ENCODE measurements at regions not wholly inside any gene's neighbourhood (a gene's known extent, or its start where the extent isn't known, plus 50 kb on each side); places are given as distances from the start of the nearest gene placed in this dataset.

GRCh38 chr2:121019071-121019470 is 265.9 kb downstream of the TFCP2L1 start:
- H3K9me3 Mint-ChIP-seq = peaks cover 0 to 7% (median 3%) of the 10 kb centered on the region in 11 donors
- no peak overlapping the region for H3K27ac ChIP-seq (ENCODE audit: low read depth, low read length)
- no peak overlapping the region for H3K4me3 Mint-ChIP-seq
- DNase-seq (no peak), ATAC-seq (no peak)
- ChIA-PET CTCF (no interaction called here), POLR2A (no interaction called here)
- no peak overlapping the region for H3K27ac Mint-ChIP-seq
- no peaks in the 10 kb centered on the region for H3K4me1 Mint-ChIP-seq
- H3K36me3 Mint-ChIP-seq = peaks cover 0 to 5% (median 0%) of the 10 kb centered on the region in 5 donors
- no peak overlapping the region for H3K4me3 ChIP-seq (ENCODE audit: low read length)
- H3K27me3 Mint-ChIP-seq = peaks cover 2 to 23% (median 14%) of the 10 kb centered on the region in 5 donors
- intact Hi-C loops (cut with micrococcal nuclease) = no loop called here
- no peaks in the 10 kb centered on the region for H3K36me3 ChIP-seq (ENCODE audit: control insufficient read depth in 2 of 3, insufficient read depth in 3 of 3, low read length in 3 of 3)
- no peaks in the 10 kb centered on the region for H3K9me3 ChIP-seq (ENCODE audit: control insufficient read depth in 2 of 3, low read length in 3 of 3)
- H3K27me3 ChIP-seq (ENCODE audit: control insufficient read depth in 2 of 2, insufficient read depth in 2 of 2, low read length in 2 of 2) = no peaks in the 10 kb centered on the region
- no peaks in the 10 kb centered on the region for H3K4me1 ChIP-seq (ENCODE audit: control insufficient read depth in 2 of 2, insufficient read depth in 2 of 2, low read length in 2 of 2)

GRCh38 chr2:121019756-121020155 is 265.2 kb downstream of the TFCP2L1 start:
- Mint-ChIP-seq H3K27me3 (peaks cover 2 to 22% (median 14%) of the 10 kb centered on the region in 5 donors), H3K4me1 (no peaks in the 10 kb centered on the region), H3K36me3 (peaks cover 0 to 5% (median 0%) of the 10 kb centered on the region in 5 donors), H3K27ac (no peak overlapping the region), H3K9me3 (peaks cover 0 to 6% (median 3%) of the 10 kb centered on the region in 11 donors), H3K4me3 (no peak overlapping the region)
- Histone ChIP-seq H3K36me3 (ENCODE audit: control insufficient read depth in 2 of 3, insufficient read depth in 3 of 3, low read length in 3 of 3) (no peaks in the 10 kb centered on the region), H3K27me3 (ENCODE audit: control insufficient read depth in 2 of 2, insufficient read depth in 2 of 2, low read length in 2 of 2) (no peaks in the 10 kb centered on the region), H3K4me1 (ENCODE audit: control insufficient read depth in 2 of 2, insufficient read depth in 2 of 2, low read length in 2 of 2) (no peaks in the 10 kb centered on the region), H3K4me3 (ENCODE audit: low read length) (no peak overlapping the region), H3K9me3 (ENCODE audit: control insufficient read depth in 2 of 3, low read length in 3 of 3) (no peaks in the 10 kb centered on the region), H3K27ac (ENCODE audit: low read depth, low read length) (no peak overlapping the region)
- ChIA-PET CTCF (no interaction called here), POLR2A (no interaction called here)
- ATAC-seq = no peak
- intact Hi-C loops (cut with micrococcal nuclease) = no loop called here
- no peak for DNase-seq

- intact Hi-C loops (cut with micrococcal nuclease) = no loop called here
- H3K27ac Mint-ChIP-seq = no peak overlapping the region
- peaks cover 0 to 9% (median 4%) of the 10 kb centered on the region in 11 donors for H3K9me3 Mint-ChIP-seq
- H3K36me3 Mint-ChIP-seq = peaks cover 0 to 5% (median 0%) of the 10 kb centered on the region in 5 donors
- H3K4me1 Mint-ChIP-seq = no peaks in the 10 kb centered on the region
- ChIA-PET POLR2A (no interaction called here), CTCF (no interaction called here)
- Histone ChIP-seq H3K9me3 (ENCODE audit: control insufficient read depth in 2 of 3, low read length in 3 of 3) (no peaks in the 10 kb centered on the region), H3K36me3 (ENCODE audit: control insufficient read depth in 2 of 3, insufficient read depth in 3 of 3, low read length in 3 of 3) (no peaks in the 10 kb centered on the region), H3K4me1 (ENCODE audit: control insufficient read depth in 2 of 2, insufficient read depth in 2 of 2, low read length in 2 of 2) (no peaks in the 10 kb centered on the region), H3K27me3 (ENCODE audit: control insufficient read depth in 2 of 2, insufficient read depth in 2 of 2, low read length in 2 of 2) (no peaks in the 10 kb centered on the region), H3K27ac (ENCODE audit: low read depth, low read length) (no peak overlapping the region), H3K4me3 (ENCODE audit: low read length) (no peak overlapping the region)
- DNase-seq (no peak), ATAC-seq (no peak)
- no peak overlapping the region for H3K4me3 Mint-ChIP-seq
- H3K27me3 Mint-ChIP-seq = peaks cover 2 to 22% (median 14%) of the 10 kb centered on the region in 5 donors
Measured at GRCh38 chr2:121021685-121022084, 263.3 kb downstream of the TFCP2L1 start.

GRCh38 chr2:121028577-121028976 is 256.4 kb downstream of the TFCP2L1 start:
- no peak for ATAC-seq
- intact Hi-C loops (cut with micrococcal nuclease) = no loop called here
- H3K27ac ChIP-seq (ENCODE audit: low read depth, low read length) = no peak overlapping the region
- H3K4me3 Mint-ChIP-seq = no peak overlapping the region
- ChIA-PET CTCF (no interaction called here), POLR2A (no interaction called here)
- no peak for DNase-seq
- H3K9me3 Mint-ChIP-seq = peaks cover 0 to 9% (median 5%) of the 10 kb centered on the region in 11 donors
- no peaks in the 10 kb centered on the region for H3K4me1 Mint-ChIP-seq
- peaks cover 3 to 15% (median 10%) of the 10 kb centered on the region in 5 donors for H3K27me3 Mint-ChIP-seq
- H3K36me3 Mint-ChIP-seq = no peaks in the 10 kb centered on the region
- H3K36me3 ChIP-seq (ENCODE audit: control insufficient read depth in 2 of 3, insufficient read depth in 3 of 3, low read length in 3 of 3) = no peaks in the 10 kb centered on the region
- no peak overlapping the region for H3K27ac Mint-ChIP-seq
- no peak overlapping the region for H3K4me3 ChIP-seq (ENCODE audit: low read length)
- H3K27me3 ChIP-seq (ENCODE audit: control insufficient read depth in 2 of 2, insufficient read depth in 2 of 2, low read length in 2 of 2) = no peaks in the 10 kb centered on the region
- H3K9me3 ChIP-seq (ENCODE audit: control insufficient read depth in 2 of 3, low read length in 3 of 3) = no peaks in the 10 kb centered on the region
- no peaks in the 10 kb centered on the region for H3K4me1 ChIP-seq (ENCODE audit: control insufficient read depth in 2 of 2, insufficient read depth in 2 of 2, low read length in 2 of 2)

- ATAC-seq (no peak), DNase-seq (no peak)
- no peaks in the 10 kb centered on the region for H3K27me3 ChIP-seq (ENCODE audit: control insufficient read depth in 2 of 2, insufficient read depth in 2 of 2, low read length in 2 of 2)
- H3K4me1 ChIP-seq (ENCODE audit: control insufficient read depth in 2 of 2, insufficient read depth in 2 of 2, low read length in 2 of 2) = no peaks in the 10 kb centered on the region
- ChIA-PET CTCF (no interaction called here), POLR2A (no interaction called here)
- H3K4me3 ChIP-seq (ENCODE audit: low read length) = no peak overlapping the region
- Mint-ChIP-seq H3K27me3 (peaks cover 3 to 19% (median 10%) of the 10 kb centered on the region in 5 donors), H3K27ac (no peak overlapping the region), H3K9me3 (peaks cover 0 to 7% (median 1%) of the 10 kb centered on the region in 11 donors), H3K4me3 (no peak overlapping the region), H3K4me1 (no peaks in the 10 kb centered on the region), H3K36me3 (no peaks in the 10 kb centered on the region)
- H3K9me3 ChIP-seq (ENCODE audit: control insufficient read depth in 2 of 3, low read length in 3 of 3) = no peaks in the 10 kb centered on the region
- no peak overlapping the region for H3K27ac ChIP-seq (ENCODE audit: low read depth, low read length)
- no peaks in the 10 kb centered on the region for H3K36me3 ChIP-seq (ENCODE audit: control insufficient read depth in 2 of 3, insufficient read depth in 3 of 3, low read length in 3 of 3)
- intact Hi-C loops (cut with micrococcal nuclease) = no loop called here
Measured at GRCh38 chr2:121030523-121030922, 254.5 kb downstream of the TFCP2L1 start.

- H3K27me3 ChIP-seq (ENCODE audit: control insufficient read depth in 2 of 2, insufficient read depth in 2 of 2, low read length in 2 of 2) = no peaks in the 10 kb centered on the region
- POLR2A ChIA-PET = no interaction called here
- no peaks in the 10 kb centered on the region for H3K4me1 Mint-ChIP-seq
- no peak overlapping the region for H3K27ac ChIP-seq (ENCODE audit: low read depth, low read length)
- no peak for ATAC-seq
- no peak overlapping the region for H3K27ac Mint-ChIP-seq
- H3K27me3 Mint-ChIP-seq = peaks cover 3 to 19% (median 10%) of the 10 kb centered on the region in 5 donors
- H3K4me3 Mint-ChIP-seq = no peak overlapping the region
- intact Hi-C loops (cut with micrococcal nuclease) = no loop called here
- no peak overlapping the region for H3K4me3 ChIP-seq (ENCODE audit: low read length)
- DNase-seq = no peak
- no peaks in the 10 kb centered on the region for H3K9me3 ChIP-seq (ENCODE audit: control insufficient read depth in 2 of 3, low read length in 3 of 3)
- CTCF ChIA-PET = no interaction called here
- no peaks in the 10 kb centered on the region for H3K36me3 Mint-ChIP-seq
- no peaks in the 10 kb centered on the region for H3K4me1 ChIP-seq (ENCODE audit: control insufficient read depth in 2 of 2, insufficient read depth in 2 of 2, low read length in 2 of 2)
- H3K9me3 Mint-ChIP-seq = peaks cover 0 to 4% (median 0%) of the 10 kb centered on the region in 11 donors
- no peaks in the 10 kb centered on the region for H3K36me3 ChIP-seq (ENCODE audit: control insufficient read depth in 2 of 3, insufficient read depth in 3 of 3, low read length in 3 of 3)
Measured at GRCh38 chr2:121031568-121032340, 253.2 kb downstream of the TFCP2L1 start.

GRCh38 chr2:121033461-121033996 is 251.5 kb downstream of the TFCP2L1 start:
- DNase-seq = no peak
- Mint-ChIP-seq H3K4me1 (no peaks in the 10 kb centered on the region), H3K36me3 (no peaks in the 10 kb centered on the region), H3K27me3 (peaks cover 3 to 26% (median 11%) of the 10 kb centered on the region in 5 donors), H3K9me3 (peaks cover 0 to 2% (median 0%) of the 10 kb centered on the region in 11 donors), H3K27ac (no peak overlapping the region), H3K4me3 (no peak overlapping the region)
- ChIA-PET CTCF (no interaction called here), POLR2A (no interaction called here)
- H3K4me3 ChIP-seq (ENCODE audit: low read length) = no peak overlapping the region
- H3K36me3 ChIP-seq (ENCODE audit: control insufficient read depth in 2 of 3, insufficient read depth in 3 of 3, low read length in 3 of 3) = no peaks in the 10 kb centered on the region
- H3K9me3 ChIP-seq (ENCODE audit: control insufficient read depth in 2 of 3, low read length in 3 of 3) = no peaks in the 10 kb centered on the region
- no peaks in the 10 kb centered on the region for H3K4me1 ChIP-seq (ENCODE audit: control insufficient read depth in 2 of 2, insufficient read depth in 2 of 2, low read length in 2 of 2)
- intact Hi-C loops (cut with micrococcal nuclease) = no loop called here
- H3K27ac ChIP-seq (ENCODE audit: low read depth, low read length) = no peak overlapping the region
- no peak for ATAC-seq
- H3K27me3 ChIP-seq (ENCODE audit: control insufficient read depth in 2 of 2, insufficient read depth in 2 of 2, low read length in 2 of 2) = no peaks in the 10 kb centered on the region

All from naive thymus-derived CD4-positive, alpha-beta T cell (primary cell).